ENCODE measurements at regions not wholly inside any gene's neighbourhood (a gene's known extent, or its start where the extent isn't known, plus 50 kb on each side); places are given as distances from the start of the nearest gene placed in this dataset.

- TF ChIP-seq ZNF462 (CRISPR knock-in tag; IDR thresholded peaks at IDR 0.05) (no peak), NANOG (IDR thresholded peaks at IDR 0.05; ENCODE audit: borderline replicate concordance) (no peak), EZH2phosphoT487 (IDR thresholded peaks at IDR 0.05; ENCODE audit: unreplicated experiment) (no peak), CREB1 (CRISPR knock-in tag; IDR thresholded peaks at IDR 0.05; ENCODE audit: low read depth) (no peak), ZNF114 (CRISPR knock-in tag; IDR thresholded peaks at IDR 0.05) (no peak)
Measured at GRCh38 chr14:82079553-82079952, 545.9 kb upstream of the SEL1L start (continued).

DNA sequence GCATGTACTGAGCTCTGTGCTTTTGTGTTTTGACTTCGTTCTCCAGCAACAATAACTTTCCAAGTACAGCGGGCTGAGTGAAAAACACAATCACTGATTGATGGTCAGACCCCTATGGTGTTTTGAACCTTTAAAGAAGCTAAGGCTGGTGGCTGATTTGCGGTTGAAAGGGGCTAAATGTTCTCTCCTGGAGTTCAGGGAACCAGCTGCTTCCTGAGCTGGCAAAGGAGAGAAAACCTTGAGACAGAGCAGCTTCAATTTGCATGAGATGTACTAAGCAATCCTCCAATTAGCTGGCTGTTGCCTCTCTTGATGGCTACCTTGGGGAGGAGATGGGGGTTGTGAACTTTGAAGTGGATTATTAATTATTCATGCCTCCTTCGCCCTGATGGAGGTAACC, 546.7 kb upstream of the SEL1L start:
- H3K4me2 ChIP-seq = peak overlapping the region; percentile 43; the same call in 1 of the 2 replicates
- TF ChIP-seq CTCF (conservative IDR thresholded peaks at IDR 0.05; ENCODE audit: low read depth in 2 of 2) (no peak), NANOG (IDR thresholded peaks at IDR 0.05; ENCODE audit: borderline replicate concordance) (peak; percentile 77), CREB1 (CRISPR knock-in tag; IDR thresholded peaks at IDR 0.05; ENCODE audit: low read depth) (no peak), ZNF462 (CRISPR knock-in tag; IDR thresholded peaks at IDR 0.05) (no peak), ZNF114 (CRISPR knock-in tag; IDR thresholded peaks at IDR 0.05) (no peak)
- no peaks in the 10 kb centered on the region for H4K20me1 ChIP-seq (replicated peaks; ENCODE audit: insufficient read depth)
- ATAC-seq (peak; percentile 61), DNase-seq (ENCODE audit: low spot score) (peak; percentile 67)
- no peaks in the 10 kb centered on the region for H3K79me2 ChIP-seq (replicated peaks; ENCODE audit: insufficient read depth)
- H3K9me2 ChIP-seq (ENCODE audit: insufficient read depth) = no peaks in the 10 kb centered on the region
- H3K4me3 Mint-ChIP-seq = no peak overlapping the region
- H2AFZ ChIP-seq = no peak overlapping the region
- no peaks in the 10 kb centered on the region for H3K27me3 ChIP-seq (ENCODE audit: insufficient read depth)
- no peak overlapping the region for H3K4me3 ChIP-seq
- H3K27me3 Mint-ChIP-seq (ENCODE audit: insufficient read depth, low read depth, poor library complexity) = no peaks in the 10 kb centered on the region
- H3F3A ChIP-seq (replicated peaks; ENCODE audit: low read depth) = no peaks in the 10 kb centered on the region
- H3K4me1 ChIP-seq (ENCODE audit: insufficient read depth) = peaks cover 37% of the 10 kb centered on the region
- H3K27ac Mint-ChIP-seq = no peak overlapping the region
- H3K36me3 Mint-ChIP-seq (ENCODE audit: low read depth) = peaks cover 11% of the 10 kb centered on the region; the same call in 2 of the 3 replicates
- no peaks in the 10 kb centered on the region; the same call in 2 of the 3 replicates for H3K4me1 Mint-ChIP-seq
- H3K9me3 Mint-ChIP-seq = peaks cover 90% of the 10 kb centered on the region
- peak overlapping the region; percentile 43 for H3K27ac ChIP-seq (ENCODE audit: low read depth)
- H3K36me3 ChIP-seq (ENCODE audit: insufficient read depth) = no peaks in the 10 kb centered on the region

All from GM23338 (cell line).